ENCODE measurements at regions not wholly inside any gene's neighbourhood (a gene's known extent, or its start where the extent isn't known, plus 50 kb on each side); places are given as distances from the start of the nearest gene placed in this dataset.

DNA sequence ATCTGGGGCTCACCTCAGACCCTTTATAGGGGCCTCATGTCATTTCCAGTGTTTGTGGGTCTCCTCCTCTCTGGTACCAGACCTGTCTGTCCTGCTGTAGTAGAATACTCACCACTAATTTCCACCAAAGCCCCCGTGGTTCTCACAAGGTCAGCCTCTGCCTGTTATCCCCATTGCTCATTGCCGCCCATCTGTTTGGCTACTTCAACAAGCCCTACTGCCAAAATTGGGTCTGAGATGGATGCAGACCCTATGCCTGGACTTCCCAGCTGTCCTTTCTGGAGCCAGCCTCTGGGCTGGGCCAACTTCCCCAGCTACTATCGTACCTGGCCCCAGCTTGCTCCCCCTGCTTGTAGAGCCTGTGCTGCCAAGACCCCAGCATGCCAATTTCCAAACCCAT is 152.1 kb upstream of the ISX start:
- no peak for DNase-seq (ENCODE audit: low spot score)

DNA sequence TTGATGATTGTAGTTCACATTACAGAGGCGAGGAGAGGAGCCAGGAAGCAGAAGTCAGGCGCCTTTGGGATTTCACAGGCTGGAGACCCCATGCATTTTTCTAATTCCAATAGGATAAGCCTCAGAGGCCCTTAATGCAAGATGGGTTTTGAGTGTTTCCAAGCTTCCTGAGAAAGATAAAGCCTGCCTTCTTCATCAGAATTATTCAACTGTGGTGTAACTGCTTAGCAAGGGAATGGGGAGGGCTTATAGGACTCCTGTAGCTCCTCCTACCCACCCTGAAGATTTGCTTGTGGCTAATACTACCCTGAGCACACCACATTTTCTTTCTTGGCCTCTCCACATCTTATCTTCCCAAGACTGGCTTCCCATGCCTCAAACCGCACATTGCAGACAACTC is 151.1 kb upstream of the ISX start:
- DNase-seq (ENCODE audit: low spot score): no peak

DNA sequence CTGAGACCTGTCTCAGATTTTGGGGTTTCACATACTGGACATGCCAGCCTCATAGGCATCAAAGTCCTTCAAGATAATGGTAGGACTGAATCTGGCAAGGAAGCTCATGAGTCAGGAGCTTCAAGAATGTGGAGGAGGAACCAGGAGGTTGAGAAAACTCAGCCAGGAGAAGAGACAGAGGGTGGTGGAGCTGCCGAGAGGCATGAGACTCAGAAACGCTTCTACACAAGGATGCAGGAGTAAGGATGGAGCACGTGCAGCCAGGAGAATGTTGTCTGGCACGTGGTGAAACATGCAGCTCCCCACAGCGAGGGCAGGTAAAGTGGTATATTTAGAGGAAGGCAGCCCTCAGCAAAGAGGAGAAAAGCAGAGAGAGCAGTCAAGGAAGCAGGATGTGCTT is 148.7 kb upstream of the ISX start:
- no peak for DNase-seq (ENCODE audit: low spot score)

DNA sequence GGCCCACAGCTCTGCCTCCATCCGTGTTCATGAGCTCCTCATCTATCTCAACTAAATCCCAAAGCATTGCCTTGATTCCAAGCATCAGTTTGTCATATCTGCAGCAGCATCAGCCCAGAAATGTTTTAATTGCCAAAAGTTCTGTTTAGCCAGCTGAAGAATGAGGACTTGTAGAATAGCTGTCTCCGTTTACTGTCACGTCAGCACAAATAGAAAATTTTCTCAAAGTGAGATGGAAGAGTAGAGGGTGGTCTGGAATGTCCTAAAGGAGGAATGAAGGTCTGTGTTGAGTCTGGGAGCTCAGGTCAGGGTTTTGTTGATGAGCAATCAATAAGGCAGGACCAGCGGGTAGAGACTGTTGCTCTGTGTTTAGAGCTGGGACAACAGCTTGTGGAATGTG is 134.9 kb upstream of the ISX start:
- no peak for DNase-seq (ENCODE audit: low spot score)

DNA sequence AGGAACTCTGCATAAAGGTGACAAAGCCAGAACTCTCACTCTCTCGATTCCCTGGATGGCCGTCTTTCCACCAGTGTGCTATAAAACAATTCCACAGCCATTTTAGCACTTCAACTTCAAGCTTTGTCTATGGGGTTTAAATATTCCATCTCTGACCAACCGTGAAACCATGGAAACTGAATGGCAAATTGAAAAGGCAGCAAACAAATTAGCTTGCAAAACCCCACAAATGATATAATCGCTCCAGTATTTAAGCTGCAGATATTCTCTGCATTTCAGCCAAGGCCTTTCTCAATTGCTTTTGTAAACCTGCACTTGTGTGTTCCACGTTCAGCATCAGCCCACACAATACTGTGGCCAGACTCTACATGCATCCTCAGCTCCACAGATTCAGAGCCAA is 131.7 kb upstream of the ISX start:
- DNase-seq (ENCODE audit: low spot score): no peak

DNA sequence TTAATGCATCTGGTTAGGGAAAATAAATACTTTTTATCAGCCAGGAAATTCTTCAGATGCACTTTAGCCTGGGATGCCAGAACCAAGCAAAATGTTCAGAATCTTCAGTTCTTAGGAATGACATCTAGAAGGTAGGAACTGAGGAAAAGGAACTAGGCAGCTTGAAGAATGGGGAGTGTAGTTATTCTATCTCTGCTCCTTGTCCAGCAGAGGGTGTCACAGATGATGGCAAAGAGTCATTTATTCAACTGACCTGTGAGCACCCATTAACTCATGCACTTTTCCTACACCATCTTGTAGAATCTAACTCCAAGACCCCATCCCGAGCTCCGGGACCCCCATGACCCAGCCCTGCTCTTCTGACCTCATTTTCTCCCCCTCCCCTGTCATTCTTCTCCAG is 122.1 kb upstream of the ISX start:
- DNase-seq (ENCODE audit: low spot score): no peak

DNA sequence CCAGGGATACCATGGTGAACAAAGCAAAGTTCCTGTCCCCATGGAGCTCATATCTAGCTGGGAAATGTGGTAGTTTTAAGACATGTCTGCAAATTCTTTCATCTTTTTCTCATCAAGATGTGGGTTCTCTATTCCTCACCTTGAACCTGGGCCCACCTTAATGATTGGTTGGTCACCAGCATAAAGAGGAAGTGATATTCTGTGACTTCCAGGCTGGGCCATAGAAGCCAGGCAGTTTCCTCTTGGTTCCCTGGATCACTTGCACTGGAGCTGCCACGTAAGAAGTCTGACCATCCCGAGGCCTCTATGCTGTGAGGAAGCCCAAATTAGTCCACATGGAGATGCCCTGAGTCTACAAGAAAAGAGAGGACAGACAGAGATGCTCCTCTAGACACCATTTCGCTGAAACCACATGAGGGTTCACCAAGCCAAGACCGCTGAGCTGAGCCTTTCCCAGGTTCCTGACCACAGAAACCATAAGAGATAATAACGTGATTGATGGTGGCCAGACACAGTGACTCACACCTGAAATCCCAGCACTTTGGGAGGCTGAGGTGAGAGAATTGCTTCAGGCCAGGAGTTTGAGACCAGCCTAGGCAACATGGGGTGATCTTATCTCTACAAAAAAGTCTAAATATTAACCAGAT is 119.5 kb upstream of the ISX start:
- DNase-seq (ENCODE audit: low spot score): no peak

DNA sequence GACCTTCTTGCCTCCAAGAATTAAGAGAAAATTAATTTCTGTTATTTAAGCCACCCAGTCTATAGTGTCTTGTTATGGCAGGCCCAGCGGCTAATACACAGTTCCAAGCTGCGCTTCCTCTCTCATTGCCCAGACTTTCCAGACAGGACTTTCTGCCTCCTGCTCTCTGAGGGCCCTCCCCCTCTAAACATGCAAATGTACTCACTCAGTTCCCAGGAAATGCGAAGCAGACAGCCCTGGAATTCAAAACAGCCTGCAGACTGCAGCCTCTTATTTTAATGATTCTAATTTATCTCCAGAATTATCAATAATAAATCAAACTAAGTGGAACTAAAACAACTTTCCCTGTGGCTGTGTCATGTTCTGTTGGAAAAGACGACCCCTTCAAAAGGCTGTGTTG is 115.5 kb upstream of the ISX start:
- no peak for DNase-seq (ENCODE audit: low spot score)

DNA sequence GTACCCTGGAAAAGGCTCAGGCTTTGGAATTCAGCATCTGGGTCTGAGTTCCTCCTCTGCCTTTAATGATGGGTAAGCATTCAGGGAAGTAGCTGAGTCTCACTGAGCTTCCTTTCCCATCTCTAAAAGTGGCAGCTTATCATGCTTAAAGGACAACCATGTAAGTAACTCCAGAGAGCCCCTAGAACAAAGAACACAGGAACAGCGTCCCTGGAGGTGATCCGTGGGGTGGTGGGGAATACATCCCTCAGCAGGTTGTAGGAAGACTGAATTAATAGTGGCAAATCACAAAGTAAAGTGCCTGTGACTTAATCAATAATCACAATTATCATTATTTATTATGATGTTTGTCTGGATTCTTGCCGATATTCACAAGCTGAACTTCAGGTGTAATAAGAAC is 114.7 kb upstream of the ISX start:
- no peak for DNase-seq (ENCODE audit: low spot score)

DNA sequence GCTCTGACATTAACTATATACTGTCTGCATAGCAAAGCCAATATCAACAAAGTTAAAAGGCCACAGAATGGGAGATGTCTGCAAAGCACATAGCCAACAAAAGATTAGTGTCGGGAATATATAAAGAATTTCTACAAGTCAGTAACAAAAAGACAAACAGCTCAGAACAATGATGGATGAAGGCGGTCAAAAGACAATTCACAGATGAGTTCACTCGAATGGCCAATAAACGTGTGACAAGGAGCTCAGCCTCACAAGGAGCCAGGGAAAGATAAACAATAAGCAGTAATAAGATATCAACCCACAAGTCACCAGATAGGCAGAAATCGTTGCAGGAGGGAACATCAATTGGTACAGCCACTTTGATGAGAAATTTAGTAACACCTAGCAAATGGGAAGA is 106.0 kb upstream of the ISX start:
- DNase-seq (ENCODE audit: low spot score): no peak

DNA sequence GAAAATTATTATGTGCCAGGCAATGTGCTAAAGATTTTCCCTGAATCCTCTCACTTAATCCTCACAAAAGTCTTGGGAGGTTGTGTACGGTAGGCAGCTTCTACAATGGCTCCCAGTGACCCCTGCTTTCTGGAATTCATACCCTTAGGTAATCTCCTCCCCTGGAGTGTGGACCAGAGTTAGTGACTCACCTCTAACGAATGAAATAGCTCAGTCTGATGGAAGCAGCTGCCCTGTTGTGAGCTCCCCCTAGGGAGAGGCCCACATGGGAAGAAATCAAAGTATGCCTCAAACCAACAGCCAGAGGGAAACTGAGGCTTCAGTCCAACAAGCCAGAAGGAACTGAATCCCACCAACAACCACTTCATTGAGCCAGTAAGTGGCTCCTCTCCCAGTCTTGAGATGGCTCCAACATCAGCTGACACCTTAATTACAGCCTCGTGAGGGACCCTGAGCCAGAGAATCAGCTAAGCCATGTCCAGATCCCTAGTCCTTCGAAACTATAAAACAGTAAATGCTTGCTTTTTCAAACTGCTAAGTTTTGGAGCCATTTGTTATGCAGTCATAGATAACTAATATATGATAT is 98.9 kb upstream of the ISX start:
- no peak for DNase-seq (ENCODE audit: low spot score)

DNA sequence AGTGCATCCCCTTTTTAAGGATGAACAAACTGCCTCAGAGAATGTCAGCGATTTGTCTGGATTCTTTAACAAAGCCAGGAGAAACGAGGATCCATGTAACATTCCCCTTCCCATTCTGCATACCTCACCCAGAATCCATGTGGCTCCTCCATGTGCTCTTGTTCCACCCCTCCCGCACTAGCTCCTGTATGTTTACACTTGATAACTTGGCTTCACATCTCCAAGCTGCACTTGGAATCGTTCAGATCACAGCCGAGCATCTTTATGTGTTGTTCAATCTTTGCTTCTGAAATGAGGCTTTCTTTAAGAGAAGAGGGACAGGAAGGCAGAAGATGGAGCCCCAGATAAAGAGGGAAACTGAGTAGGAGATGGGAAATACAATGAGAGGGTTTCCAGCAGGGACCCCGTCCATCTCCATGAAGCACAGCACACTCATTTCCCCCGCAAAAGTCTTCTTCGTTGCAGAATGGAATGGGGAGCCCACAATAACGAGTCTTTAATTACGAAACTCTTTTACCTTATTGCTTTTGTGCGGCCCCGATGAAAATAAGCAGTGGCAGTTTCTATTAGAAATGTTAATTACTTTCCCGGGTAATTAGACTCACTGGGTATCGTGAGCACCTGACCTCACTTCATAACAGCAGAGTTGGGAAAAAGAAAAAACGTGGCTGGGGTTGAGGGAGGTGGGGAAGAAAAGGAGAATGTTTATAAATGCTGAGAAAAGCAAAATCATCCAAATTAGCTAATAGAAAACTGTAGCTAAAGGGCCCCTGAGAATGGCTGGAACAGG is 96.8 kb upstream of the ISX start:
- no peak for DNase-seq (ENCODE audit: low spot score)

DNA sequence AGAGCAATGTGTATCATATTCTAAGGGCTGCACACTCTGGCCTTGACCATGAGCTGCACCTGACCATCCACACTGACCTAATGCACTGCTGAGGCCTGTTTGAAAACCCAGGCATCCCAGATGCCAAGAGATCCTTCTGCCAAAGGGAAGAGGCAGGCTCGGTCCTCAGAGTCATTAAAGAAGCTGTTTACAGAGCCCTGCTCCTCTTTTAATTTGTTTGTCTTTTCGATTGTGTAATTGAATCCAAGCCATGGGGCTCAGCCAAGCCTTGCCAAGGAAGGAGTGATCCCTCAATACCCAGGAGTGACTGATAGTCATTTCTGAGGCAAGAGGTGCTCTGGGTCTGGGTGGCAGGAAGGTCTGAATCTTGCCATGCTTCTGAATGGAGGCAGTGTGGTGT is 94.5 kb upstream of the ISX start:
- no peak for DNase-seq (ENCODE audit: low spot score)

DNA sequence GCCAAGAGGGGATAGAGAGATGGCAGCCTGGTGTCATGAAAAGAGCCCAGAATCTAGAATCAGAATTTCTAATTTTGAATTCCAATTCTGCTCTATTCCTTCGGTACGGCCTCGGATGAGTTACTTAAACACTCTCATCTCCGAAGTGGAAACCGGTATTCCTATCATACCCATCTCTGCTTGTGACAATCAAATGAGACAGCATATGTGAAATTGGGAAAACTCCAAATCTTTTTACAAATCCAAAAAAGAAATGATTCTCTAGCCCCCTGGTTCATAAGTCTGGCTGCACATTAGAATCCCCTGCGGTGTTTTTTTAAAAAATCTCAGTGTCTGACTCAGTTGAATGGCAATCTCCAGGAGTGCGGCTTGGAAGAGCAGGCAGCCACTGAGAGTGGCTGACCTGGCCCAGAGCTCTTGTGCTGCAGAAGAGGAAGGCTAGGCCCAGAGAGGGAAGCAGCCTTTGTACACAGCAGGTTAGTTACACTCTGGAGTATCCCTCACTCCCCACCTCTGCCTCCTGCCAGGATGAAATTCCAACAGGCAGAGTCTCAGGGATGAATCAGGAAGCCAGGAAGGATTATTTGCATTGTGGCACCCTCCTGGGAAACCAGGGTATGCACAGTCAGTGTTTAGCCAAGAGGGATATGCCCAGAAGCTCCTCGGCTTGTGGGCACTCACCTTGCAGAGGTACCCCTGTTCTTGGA is 93.6 kb upstream of the ISX start:
- DNase-seq (ENCODE audit: low spot score): no peak

DNA sequence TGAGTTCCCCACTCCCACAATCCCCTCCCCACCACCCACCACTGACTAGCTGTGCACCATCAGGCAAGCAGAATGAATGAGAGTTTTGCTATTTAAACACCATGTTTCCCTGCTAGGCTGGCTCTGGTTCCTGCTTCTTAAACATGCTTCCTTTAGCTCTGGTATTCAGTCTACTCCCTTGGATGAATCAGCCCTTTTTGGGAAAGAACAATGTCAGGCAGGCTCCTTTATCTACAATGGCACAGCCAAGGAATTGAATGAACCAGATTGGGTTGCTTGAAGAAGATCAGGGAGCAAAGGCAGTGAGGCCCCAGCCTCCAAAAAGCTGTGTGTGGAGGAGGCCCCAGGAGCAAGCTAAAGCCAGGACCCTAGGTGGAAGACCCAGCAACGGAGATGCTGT is 92.9 kb upstream of the ISX start:
- DNase-seq (ENCODE audit: low spot score): no peak

DNA sequence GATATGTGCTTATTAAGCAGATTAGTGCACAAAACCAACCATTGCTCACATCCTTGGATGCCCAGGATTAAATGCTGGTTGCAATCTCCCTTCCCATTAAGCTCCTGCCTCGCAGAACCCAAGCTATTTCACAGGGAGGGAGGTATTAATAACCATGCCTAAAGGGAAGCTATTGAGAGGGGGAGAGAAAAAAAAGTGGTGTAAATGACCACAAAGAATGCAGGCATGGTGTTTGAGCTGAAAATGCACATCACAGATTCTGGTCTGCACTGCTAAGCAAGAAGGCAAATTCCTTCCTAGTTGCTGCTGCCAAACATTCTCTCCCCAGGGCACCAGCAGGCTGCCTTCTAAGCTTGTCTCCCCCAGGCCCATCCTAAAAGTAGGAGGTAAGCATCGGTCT is 92.0 kb upstream of the ISX start:
- no peak for DNase-seq (ENCODE audit: low spot score)

DNA sequence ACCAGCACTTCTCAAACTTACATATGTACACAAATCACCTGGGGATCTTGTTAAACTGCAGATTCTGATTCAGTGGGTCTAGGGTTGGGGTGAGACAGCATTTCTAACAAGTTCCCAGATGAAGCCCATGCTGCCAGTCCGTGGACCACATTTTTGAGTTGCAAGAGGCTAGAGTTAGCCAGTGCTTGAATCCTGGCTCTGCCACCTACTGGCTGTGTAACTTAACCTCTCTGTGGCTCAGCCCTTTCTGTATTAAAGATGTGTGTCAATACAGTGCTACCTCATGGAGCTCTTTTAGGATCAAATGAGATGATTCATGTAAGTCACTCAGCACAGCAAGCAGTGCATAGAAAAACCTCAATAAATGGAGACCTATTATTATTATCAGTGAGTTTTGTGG is 90.2 kb upstream of the ISX start:
- DNase-seq (ENCODE audit: low spot score): no peak

DNA sequence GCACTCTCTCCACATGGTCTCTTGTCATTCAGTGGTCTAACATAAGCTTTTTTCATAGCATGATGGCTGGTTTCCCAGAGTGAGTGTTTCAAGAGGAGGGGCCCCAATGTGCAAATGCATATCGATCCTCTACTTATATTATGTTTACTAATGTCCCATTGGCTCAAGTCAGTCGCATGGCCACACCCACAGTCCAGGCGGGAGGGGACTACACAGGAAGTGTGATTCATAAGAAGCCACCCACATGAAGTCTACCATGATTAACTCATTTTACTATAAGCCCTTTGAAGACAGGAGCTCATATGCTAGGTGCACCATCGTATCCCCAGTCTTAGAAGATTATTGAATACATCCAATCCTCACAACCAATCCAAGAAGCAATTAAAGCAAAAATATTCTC is 89.5 kb upstream of the ISX start:
- no peak for DNase-seq (ENCODE audit: low spot score)

DNA sequence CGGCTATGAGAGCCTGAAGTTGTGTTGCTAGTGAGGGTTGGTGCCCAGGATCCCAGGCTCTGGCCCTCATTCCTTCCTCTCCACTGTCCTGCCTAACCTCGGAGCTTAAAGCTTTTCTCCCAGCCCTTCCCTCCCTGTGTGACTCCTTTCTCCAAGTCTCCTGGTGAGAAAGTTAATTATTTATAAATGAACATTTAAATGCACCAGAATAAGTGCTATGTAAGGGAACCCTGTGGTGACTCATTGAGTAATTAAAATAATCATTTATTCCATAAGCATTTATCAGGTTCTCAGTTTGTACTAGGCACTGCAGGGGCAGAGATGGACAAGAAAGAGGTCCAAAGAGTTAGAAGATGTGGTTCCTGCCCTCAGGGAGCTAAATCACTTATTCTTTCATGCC is 89.1 kb upstream of the ISX start:
- DNase-seq (ENCODE audit: low spot score): no peak

DNA sequence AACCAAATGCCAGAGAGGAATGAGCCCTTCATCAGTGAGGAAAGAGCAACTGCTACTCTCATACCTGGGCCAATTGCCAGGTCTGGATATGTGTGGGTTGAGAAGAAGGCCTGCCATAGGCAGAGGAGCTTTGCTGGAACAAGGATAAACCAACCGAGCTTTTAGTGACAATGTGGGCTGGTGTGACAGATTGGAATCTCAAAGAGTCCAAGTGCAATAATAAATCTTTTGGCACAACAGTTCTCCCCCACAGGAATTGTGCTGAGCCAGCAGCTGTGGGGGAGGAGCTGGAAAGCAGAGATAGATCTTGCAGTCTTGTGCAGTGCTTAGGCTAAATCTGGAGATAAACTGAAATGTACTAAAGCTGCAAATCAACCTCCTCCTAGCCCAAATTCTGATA is 79.4 kb upstream of the ISX start:
- DNase-seq (ENCODE audit: low spot score): no peak

DNA sequence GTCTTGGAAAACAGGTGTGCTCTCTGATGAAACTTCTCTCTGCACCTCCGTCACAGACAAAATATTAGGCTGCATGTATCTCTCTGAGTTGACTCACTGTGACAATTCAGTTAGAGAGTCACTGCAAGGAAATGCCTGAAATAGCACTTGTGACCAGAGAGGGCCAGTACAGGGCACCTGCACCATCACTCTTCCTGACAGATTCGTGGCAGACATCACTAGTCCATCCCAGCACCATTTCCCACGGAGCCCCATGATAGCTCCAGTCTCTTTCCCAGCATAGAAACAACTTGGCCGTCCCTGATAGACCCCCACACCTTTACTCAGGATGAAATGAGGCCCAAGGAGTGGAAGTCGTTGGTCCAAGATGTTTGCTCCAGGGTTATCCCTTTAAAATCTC is 73.3 kb upstream of the ISX start:
- DNase-seq (ENCODE audit: low spot score): no peak

DNA sequence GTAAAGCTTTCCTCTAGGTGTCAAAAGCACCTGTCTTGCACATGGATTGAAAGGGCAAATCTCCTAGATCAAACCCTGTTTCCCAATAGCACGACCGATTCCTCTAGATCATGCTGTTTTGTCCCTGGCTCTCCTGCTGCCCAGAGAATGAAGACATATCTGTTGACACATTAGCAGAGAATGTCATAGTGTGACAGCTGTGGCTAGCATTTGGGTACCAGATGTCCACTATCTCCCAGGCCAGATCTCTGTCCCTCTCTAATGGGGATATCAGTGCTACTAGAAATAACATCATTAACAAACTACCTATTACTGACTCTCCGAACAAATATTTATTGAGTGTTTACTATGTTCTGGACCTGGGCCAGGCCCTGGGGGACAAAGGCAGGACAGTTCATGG is 72.4 kb upstream of the ISX start:
- DNase-seq (ENCODE audit: low spot score): no peak

DNA sequence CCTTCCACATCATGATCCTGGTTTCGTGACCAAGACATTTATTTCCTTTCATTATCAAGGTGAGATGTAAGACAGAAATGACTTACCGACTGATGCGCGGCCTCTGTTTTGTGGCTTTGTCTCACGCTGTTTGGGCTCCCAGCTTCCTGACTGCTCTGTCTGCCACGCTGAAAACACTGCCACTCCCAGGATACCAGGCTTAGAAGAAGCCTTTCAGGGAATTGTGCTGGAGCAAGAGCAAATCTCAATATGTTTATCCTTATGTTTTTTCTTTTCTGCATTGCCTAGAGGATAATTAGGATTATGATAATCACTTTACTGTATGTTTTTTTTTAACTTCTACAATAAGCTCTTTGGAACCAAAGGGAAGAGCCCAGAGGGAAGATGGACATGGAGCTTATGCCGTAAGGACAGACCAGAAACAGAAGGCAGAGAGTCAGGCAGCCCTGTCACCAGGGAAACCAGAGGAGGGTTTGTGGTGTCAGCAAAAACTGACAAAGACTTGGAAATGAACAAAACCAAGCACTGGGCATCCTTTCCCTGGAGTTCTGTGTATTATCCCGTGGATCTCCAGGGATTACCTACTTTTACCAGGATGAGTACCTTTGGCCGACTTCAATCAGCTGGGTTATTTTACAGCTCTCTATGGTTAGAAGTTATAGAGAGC is 68.2 kb upstream of the ISX start:
- DNase-seq (ENCODE audit: low spot score): no peak

Measured in GM03348 (cell line).